Upper lobe of left lung (tissue), 4 donors: ENCODE measurements at regions not wholly inside any gene's neighbourhood (a gene's known extent, or its start where the extent isn't known, plus 50 kb on each side); places are given as distances from the start of the nearest gene placed in this dataset.

Experiments used
- POLR2AphosphoS5 ChIP-seq, 2 donors: sonication (generic); formaldehyde crosslinking; IDR thresholded peaks; one replicate each; pipeline ENCODE4 v1.5.1; 2017; ENCODE audit warnings: antibody characterized with exemption in 2 of 2
- TF ChIP-seq, protein P1 (sequence below), 6 experiments: fragments of 450-650 bp in 4 of 6; fragments of 200-600 bp in 2 of 6; sonication (generic) in 2 of 6; IDR thresholded peaks; one replicate each; pipeline ENCODE4 v1.5.1; 2016 to 2019; ENCODE audit warnings: antibody characterized with exemption in 6 of 6

DNA sequence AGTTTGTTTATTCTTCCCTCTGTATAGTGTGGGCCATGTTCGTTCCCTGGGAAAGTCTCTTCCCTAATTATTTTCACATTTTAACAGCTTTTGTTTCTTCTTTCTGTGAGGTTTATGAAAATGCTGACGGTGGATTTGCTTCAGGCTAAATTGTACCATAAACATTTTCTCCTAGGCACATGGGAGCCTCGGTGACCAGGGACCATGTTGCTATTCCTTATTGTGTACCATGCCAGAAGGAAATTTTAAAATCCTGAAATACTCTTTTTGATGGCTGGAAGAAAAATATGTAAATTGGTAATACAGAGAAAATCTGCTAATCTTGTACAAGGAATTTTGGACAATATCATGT is 230.1 kb upstream of the JUN start:
- TF ChIP-seq, protein P1, sequence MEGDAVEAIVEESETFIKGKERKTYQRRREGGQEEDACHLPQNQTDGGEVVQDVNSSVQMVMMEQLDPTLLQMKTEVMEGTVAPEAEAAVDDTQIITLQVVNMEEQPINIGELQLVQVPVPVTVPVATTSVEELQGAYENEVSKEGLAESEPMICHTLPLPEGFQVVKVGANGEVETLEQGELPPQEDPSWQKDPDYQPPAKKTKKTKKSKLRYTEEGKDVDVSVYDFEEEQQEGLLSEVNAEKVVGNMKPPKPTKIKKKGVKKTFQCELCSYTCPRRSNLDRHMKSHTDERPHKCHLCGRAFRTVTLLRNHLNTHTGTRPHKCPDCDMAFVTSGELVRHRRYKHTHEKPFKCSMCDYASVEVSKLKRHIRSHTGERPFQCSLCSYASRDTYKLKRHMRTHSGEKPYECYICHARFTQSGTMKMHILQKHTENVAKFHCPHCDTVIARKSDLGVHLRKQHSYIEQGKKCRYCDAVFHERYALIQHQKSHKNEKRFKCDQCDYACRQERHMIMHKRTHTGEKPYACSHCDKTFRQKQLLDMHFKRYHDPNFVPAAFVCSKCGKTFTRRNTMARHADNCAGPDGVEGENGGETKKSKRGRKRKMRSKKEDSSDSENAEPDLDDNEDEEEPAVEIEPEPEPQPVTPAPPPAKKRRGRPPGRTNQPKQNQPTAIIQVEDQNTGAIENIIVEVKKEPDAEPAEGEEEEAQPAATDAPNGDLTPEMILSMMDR (IDR thresholded peaks at IDR 0.05), result no peak
- TF ChIP-seq POLR2AphosphoS5 (IDR thresholded peaks at IDR 0.05), result no peak
